ENCODE measurements at regions not wholly inside any gene's neighbourhood (a gene's known extent, or its start where the extent isn't known, plus 50 kb on each side); places are given as distances from the start of the nearest gene placed in this dataset.

GRCh38 chr11:26777372-26777808, 55.5 kb upstream of the SLC5A12 start:
- peak; percentile 20 for DNase-seq (ENCODE audit: low spot score)

- DNase-seq (ENCODE audit: low spot score): peak; percentile 95
These were observed 56.3 kb upstream of the SLC5A12 start for GRCh38 chr11:26778000-26778757.

- DNase-seq (ENCODE audit: low spot score): peak; percentile 3
These were observed 57.4 kb upstream of the SLC5A12 start for GRCh38 chr11:26779074-26779865.

GRCh38 chr11:26780376-26781085, 58.7 kb upstream of the SLC5A12 start:
- DNase-seq (ENCODE audit: low spot score): no peak

- no peak for DNase-seq (ENCODE audit: low spot score)
These were observed 60.5 kb upstream of the SLC5A12 start for GRCh38 chr11:26782220-26782965.

- DNase-seq (ENCODE audit: low spot score): no peak
These were observed 62.1 kb upstream of the SLC5A12 start for GRCh38 chr11:26783997-26784396.

GRCh38 chr11:26790738-26791137, 68.9 kb upstream of the SLC5A12 start:
- DNase-seq (ENCODE audit: low spot score): no peak

- DNase-seq (ENCODE audit: low spot score): no peak
These were observed 71.1 kb upstream of the SLC5A12 start for GRCh38 chr11:26792941-26793340.

GRCh38 chr11:26793487-26793886, 71.6 kb upstream of the SLC5A12 start:
- DNase-seq (ENCODE audit: low spot score): no peak

- DNase-seq (ENCODE audit: low spot score): no peak
These were observed 79.7 kb upstream of the SLC5A12 start for GRCh38 chr11:26801601-26802000.

GRCh38 chr11:26805001-26805400, 83.1 kb upstream of the SLC5A12 start:
- DNase-seq (ENCODE audit: low spot score): no peak

GRCh38 chr11:26806219-26806618, 84.4 kb upstream of the SLC5A12 start:
- peak; percentile 2 for DNase-seq (ENCODE audit: low spot score)

- peak; percentile 39 for DNase-seq (ENCODE audit: low spot score)
These were observed 98.9 kb upstream of the SLC5A12 start for GRCh38 chr11:26820739-26821138.

GRCh38 chr11:26823963-26824362, 102.1 kb upstream of the SLC5A12 start:
- no peak for DNase-seq (ENCODE audit: low spot score)

- peak; percentile 92 for DNase-seq (ENCODE audit: low spot score)
These were observed 105.8 kb upstream of the SLC5A12 start for GRCh38 chr11:26827567-26828081.

GRCh38 chr11:26828288-26828687, 106.4 kb upstream of the SLC5A12 start:
- DNase-seq (ENCODE audit: low spot score): peak; percentile 35

GRCh38 chr11:26830218-26830617, 108.4 kb upstream of the SLC5A12 start:
- DNase-seq (ENCODE audit: low spot score): no peak

- no peak for DNase-seq (ENCODE audit: low spot score)
These were observed 108.9 kb upstream of the SLC5A12 start for GRCh38 chr11:26830757-26831156.

- DNase-seq (ENCODE audit: low spot score): no peak
These were observed 112.7 kb upstream of the SLC5A12 start for GRCh38 chr11:26834601-26835000.

GRCh38 chr11:26835611-26836010, 113.8 kb upstream of the SLC5A12 start:
- no peak for DNase-seq (ENCODE audit: low spot score)

- peak; percentile 74 for DNase-seq (ENCODE audit: low spot score)
These were observed 115.3 kb upstream of the SLC5A12 start for GRCh38 chr11:26837154-26837553.

All from kidney tubule cell (primary cell).